Fibroblast of villous mesenchyme (primary cell): ENCODE measurements at regions not wholly inside any gene's neighbourhood (a gene's known extent, or its start where the extent isn't known, plus 50 kb on each side); places are given as distances from the start of the nearest gene placed in this dataset.

ENCODE experiments used
- DNase-seq: peaks from one replicate; pipeline ENCODE4 v3.0.0-alpha.2; 2010; ENCODE audit warnings: low read depth
- H3K4me3 ChIP-seq: 2 replicates; pipeline ENCODE4 v1.5.1; 2011; ENCODE audit warnings: low read depth, mild to moderate bottlenecking, low read length
- TF ChIP-seq, protein P1 (sequence below): IDR thresholded peaks from 2 replicates; pipeline ENCODE4 v1.5.1; 2012; ENCODE audit warnings: low read depth, mild to moderate bottlenecking, low read length; ENCODE audit not compliant: insufficient read depth

DNA sequence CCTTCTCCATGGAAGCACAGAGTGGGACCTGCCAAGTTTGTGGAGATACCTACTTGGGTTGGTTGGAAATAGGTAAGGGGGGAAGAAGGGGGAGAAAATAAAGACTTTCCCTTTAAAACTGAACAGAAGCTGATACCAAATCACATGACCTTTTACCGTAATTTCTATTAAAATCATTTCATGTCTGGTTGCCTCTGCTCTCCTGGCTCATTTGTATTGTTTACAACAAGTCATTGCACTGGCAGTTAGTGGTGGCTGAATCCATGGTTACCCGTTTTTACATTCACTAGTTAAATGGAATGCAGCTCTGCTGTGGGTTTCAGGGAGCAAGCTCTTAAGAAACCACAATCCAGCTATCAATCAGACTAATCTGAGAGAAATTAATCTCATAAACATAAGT, 353.7 kb upstream of the ESRRG start:
- DNase-seq, result no peak
- TF ChIP-seq, protein P1, sequence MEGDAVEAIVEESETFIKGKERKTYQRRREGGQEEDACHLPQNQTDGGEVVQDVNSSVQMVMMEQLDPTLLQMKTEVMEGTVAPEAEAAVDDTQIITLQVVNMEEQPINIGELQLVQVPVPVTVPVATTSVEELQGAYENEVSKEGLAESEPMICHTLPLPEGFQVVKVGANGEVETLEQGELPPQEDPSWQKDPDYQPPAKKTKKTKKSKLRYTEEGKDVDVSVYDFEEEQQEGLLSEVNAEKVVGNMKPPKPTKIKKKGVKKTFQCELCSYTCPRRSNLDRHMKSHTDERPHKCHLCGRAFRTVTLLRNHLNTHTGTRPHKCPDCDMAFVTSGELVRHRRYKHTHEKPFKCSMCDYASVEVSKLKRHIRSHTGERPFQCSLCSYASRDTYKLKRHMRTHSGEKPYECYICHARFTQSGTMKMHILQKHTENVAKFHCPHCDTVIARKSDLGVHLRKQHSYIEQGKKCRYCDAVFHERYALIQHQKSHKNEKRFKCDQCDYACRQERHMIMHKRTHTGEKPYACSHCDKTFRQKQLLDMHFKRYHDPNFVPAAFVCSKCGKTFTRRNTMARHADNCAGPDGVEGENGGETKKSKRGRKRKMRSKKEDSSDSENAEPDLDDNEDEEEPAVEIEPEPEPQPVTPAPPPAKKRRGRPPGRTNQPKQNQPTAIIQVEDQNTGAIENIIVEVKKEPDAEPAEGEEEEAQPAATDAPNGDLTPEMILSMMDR, result no peak
- H3K4me3 ChIP-seq, result no peak overlapping the region

DNA sequence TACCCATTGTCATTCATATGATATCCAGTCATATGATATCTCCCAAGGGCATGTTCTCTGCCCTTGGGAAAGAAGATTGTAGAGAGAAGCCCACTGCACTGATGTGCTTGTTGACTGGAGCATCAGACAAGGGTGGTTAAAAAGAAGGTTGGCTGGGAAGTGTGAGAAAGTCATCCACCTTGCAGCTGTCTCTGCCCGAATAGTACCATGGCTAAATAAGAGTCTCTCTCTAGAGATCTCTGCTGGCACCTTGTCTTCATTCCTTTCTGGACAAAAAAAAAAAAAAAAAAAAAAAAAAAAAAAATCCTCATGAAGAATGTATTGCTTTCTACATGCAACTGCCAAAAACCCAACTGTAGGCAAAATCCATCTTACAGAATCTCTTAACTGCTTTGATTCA, 349.7 kb upstream of the ESRRG start:
- no peak overlapping the region for H3K4me3 ChIP-seq
- TF ChIP-seq, protein P1, result no peak
- no peak for DNase-seq

DNA sequence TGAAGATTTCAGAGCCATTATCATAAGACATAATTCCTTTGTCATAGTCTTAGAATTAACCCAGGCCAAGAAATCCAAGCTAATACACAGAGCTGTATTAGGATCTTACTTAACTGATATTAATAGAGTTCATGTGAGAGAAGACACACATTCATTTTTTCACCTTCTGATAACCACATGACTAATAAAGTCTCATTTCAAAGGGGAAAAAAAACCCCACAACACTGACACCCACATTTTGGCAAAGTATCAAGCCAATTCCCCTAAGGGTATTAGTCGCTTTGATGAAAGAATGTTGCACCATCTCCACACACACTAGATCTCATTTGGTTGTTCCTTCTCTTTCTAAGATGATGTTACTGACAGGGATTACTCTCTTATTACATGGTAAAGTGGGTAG, 344.4 kb upstream of the ESRRG start:
- no peak overlapping the region for H3K4me3 ChIP-seq
- TF ChIP-seq, protein P1, result no peak
- no peak for DNase-seq

DNA sequence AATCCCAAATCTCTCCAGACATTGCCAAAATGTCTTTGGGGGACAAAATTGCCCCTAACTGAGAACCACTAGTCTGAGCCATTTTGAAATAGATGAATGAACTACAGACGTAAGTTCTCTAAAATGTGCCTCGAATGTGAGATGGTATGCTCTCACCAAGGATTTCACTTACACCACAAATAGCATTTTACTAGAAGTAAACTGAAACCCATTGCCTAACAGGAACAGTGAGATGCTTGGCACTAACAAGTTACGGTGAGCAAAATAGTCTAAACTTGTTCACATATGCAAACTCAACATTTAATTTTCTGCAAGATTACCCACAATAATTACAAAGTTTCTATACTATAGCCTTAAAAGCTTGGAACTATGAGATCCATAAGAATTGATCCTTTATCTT, 343.6 kb upstream of the ESRRG start:
- no peak for DNase-seq
- TF ChIP-seq, protein P1, result no peak
- no peak overlapping the region for H3K4me3 ChIP-seq

DNA sequence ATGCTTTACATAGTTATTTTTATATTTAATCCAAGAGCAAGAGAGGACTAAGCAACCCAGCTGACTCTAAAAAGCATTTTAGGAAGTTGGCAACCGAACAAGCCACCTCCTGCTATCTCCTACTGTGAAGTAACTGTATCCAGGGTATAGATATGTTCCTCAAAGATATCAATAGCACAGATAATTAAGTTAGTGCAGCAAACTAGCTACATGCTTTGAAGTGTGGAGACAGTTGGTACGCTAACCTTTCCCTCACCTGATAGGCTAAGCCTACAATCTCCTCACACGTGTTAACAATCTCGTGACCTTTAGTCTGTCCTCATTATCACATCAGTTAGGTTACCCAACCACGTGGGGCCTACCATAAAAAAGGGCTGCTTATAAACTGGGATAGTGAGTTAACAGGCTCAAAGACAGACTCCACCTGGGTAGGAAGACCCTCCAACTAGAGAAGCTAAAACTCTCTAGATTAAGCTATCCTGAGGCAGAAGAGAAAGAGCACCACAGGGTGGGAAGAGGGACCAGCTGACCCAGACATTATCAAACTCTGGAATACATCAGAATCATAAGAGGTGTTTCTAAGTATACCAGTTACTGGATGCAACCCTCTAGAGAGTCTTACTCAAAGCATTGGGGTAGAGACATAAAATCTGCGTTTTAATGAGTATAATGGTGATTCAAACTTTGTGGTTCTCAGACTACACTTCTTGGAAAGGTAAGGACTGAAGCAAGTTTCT, 340.1 kb upstream of the ESRRG start:
- no peak overlapping the region for H3K4me3 ChIP-seq
- DNase-seq, result no peak
- TF ChIP-seq, protein P1, result no peak

DNA sequence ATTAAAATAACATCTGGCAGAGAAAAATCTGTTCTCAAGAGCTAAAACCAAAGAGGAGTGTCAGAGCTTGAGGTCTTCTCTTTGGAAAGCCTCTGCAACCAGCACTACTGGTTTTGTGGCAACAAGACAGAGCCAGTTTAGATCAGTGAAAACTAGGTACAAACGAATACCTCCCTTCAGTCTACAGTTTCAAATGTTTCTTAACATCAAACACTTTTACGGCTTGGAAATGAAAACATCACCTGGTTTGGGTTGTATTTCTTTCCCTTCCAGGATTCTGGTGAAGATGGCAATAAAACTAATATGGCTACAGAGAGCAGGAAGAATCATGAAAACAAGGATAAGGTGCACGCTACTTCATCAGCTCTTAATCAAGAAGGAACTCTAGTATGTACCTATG, 339.4 kb upstream of the ESRRG start:
- H3K4me3 ChIP-seq, result no peak overlapping the region
- TF ChIP-seq, protein P1, result no peak
- DNase-seq, result no peak

DNA sequence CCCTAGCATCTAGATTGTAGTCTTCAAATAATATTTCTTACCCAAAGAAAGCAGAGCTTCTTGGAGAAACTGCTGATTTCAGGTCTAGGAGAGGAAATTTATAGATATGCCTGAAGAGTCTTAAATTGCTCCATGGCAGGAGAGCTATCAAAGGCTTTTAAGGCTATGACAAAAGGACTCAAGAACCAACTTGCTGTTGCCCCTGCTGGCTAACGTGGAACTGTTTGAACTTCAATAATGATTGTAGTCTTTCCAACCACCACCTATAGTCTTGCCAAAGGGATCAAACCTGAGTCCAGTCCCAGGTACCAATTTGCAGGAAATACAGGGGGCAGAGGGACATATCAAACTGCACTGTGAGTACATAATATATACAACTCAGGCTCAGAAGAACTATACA, 336.2 kb upstream of the ESRRG start:
- H3K4me3 ChIP-seq, result no peak overlapping the region
- TF ChIP-seq, protein P1, result no peak
- DNase-seq, result no peak
